ENCODE measurements at regions not wholly inside any gene's neighbourhood (a gene's known extent, or its start where the extent isn't known, plus 50 kb on each side); places are given as distances from the start of the nearest gene placed in this dataset.
"Not testable (repeated sequence)": the region's sequence is repeated elsewhere in the genome, so short reads cannot be mapped to it uniquely, and the experiment has no call there.

- TF ChIP-seq CTCF (IDR thresholded peaks at IDR 0.05); JUN (IDR thresholded peaks at IDR 0.05); POLR2AphosphoS2 (conservative IDR thresholded peaks at IDR 0.05; ENCODE audit: low read length): not testable (repeated sequence)
Measured at GRCh38 chr9:39483073-39483472, 127.6 kb downstream of the SPATA31A1 start.

All from A549 (cell line).